ENCODE measurements at regions not wholly inside any gene's neighbourhood (a gene's known extent, or its start where the extent isn't known, plus 50 kb on each side); places are given as distances from the start of the nearest gene placed in this dataset.

- no peaks in the 10 kb centered on the region for H3K27me3 Mint-ChIP-seq (ENCODE audit: unreplicated experiment)
- no peaks in the 10 kb centered on the region for H3K4me1 Mint-ChIP-seq (ENCODE audit: unreplicated experiment)
- DNase-seq (ENCODE audit: extremely low spot score, unreplicated experiment) = no peak
- no peaks in the 10 kb centered on the region for H3K9me3 Mint-ChIP-seq (ENCODE audit: unreplicated experiment)
- H3K36me3 Mint-ChIP-seq (ENCODE audit: unreplicated experiment) = no peaks in the 10 kb centered on the region
- TF ChIP-seq CTCF (IDR thresholded peaks at IDR 0.05) = no peak
- H3K27ac Mint-ChIP-seq (ENCODE audit: unreplicated experiment) = no peak overlapping the region
- H3K4me3 Mint-ChIP-seq (ENCODE audit: unreplicated experiment) = no peak overlapping the region
These were observed 340.9 kb downstream of the BUD13 start for GRCh38 chr11:116431842-116432241.

- Mint-ChIP-seq H3K9me3 (ENCODE audit: unreplicated experiment) (no peaks in the 10 kb centered on the region), H3K4me1 (ENCODE audit: unreplicated experiment) (no peaks in the 10 kb centered on the region), H3K36me3 (ENCODE audit: unreplicated experiment) (no peaks in the 10 kb centered on the region), H3K4me3 (ENCODE audit: unreplicated experiment) (no peak overlapping the region), H3K27me3 (ENCODE audit: unreplicated experiment) (no peaks in the 10 kb centered on the region), H3K27ac (ENCODE audit: unreplicated experiment) (no peak overlapping the region)
- DNase-seq (ENCODE audit: extremely low spot score, unreplicated experiment) = no peak
- TF ChIP-seq CTCF (IDR thresholded peaks at IDR 0.05) = no peak
These were observed 344.2 kb downstream of the BUD13 start for GRCh38 chr11:116428638-116428975.

- Mint-ChIP-seq H3K27me3 (ENCODE audit: unreplicated experiment) (no peaks in the 10 kb centered on the region), H3K36me3 (ENCODE audit: unreplicated experiment) (no peaks in the 10 kb centered on the region), H3K27ac (ENCODE audit: unreplicated experiment) (no peak overlapping the region)
These were observed 344.7 kb downstream of the BUD13 start for GRCh38 chr11:116427903-116428637.

GRCh38 chr11:116427337-116427902, 345.4 kb downstream of the BUD13 start:
- no peak for DNase-seq (ENCODE audit: extremely low spot score, unreplicated experiment)
- H3K9me3 Mint-ChIP-seq (ENCODE audit: unreplicated experiment) = no peaks in the 10 kb centered on the region
- no peak overlapping the region for H3K27ac Mint-ChIP-seq (ENCODE audit: unreplicated experiment)
- H3K27me3 Mint-ChIP-seq (ENCODE audit: unreplicated experiment) = no peaks in the 10 kb centered on the region
- H3K36me3 Mint-ChIP-seq (ENCODE audit: unreplicated experiment) = no peaks in the 10 kb centered on the region
- no peak for TF ChIP-seq CTCF (IDR thresholded peaks at IDR 0.05)
- no peak overlapping the region for H3K4me3 Mint-ChIP-seq (ENCODE audit: unreplicated experiment)
- H3K4me1 Mint-ChIP-seq (ENCODE audit: unreplicated experiment) = no peaks in the 10 kb centered on the region

More at GRCh38 chr11:116427903-116428637, 344.7 kb downstream of the BUD13 start:
- no peaks in the 10 kb centered on the region for H3K4me1 Mint-ChIP-seq (ENCODE audit: unreplicated experiment)
- TF ChIP-seq CTCF (IDR thresholded peaks at IDR 0.05) = no peak
- H3K9me3 Mint-ChIP-seq (ENCODE audit: unreplicated experiment) = no peaks in the 10 kb centered on the region
- DNase-seq (ENCODE audit: extremely low spot score, unreplicated experiment) = no peak
- no peak overlapping the region for H3K4me3 Mint-ChIP-seq (ENCODE audit: unreplicated experiment)

GRCh38 chr11:116426761-116427160, 346.0 kb downstream of the BUD13 start:
- no peaks in the 10 kb centered on the region for H3K36me3 Mint-ChIP-seq (ENCODE audit: unreplicated experiment)
- H3K27me3 Mint-ChIP-seq (ENCODE audit: unreplicated experiment) = no peaks in the 10 kb centered on the region
- no peak for TF ChIP-seq CTCF (IDR thresholded peaks at IDR 0.05)
- H3K4me1 Mint-ChIP-seq (ENCODE audit: unreplicated experiment) = no peaks in the 10 kb centered on the region
- H3K27ac Mint-ChIP-seq (ENCODE audit: unreplicated experiment) = no peak overlapping the region
- H3K4me3 Mint-ChIP-seq (ENCODE audit: unreplicated experiment) = no peak overlapping the region
- DNase-seq (ENCODE audit: extremely low spot score, unreplicated experiment) = no peak
- H3K9me3 Mint-ChIP-seq (ENCODE audit: unreplicated experiment) = no peaks in the 10 kb centered on the region
